ENCODE measurements at regions not wholly inside any gene's neighbourhood (a gene's known extent, or its start where the extent isn't known, plus 50 kb on each side); places are given as distances from the start of the nearest gene placed in this dataset.

GRCh38 chr2:107267086-107267485, 381.1 kb upstream of the ST6GAL2 start:
- Mint-ChIP-seq H3K4me1 (peaks cover 12% of the 10 kb centered on the region), H3K4me3 (no peak overlapping the region), H3K9me3 (peaks cover 3% of the 10 kb centered on the region), H3K36me3 (ENCODE audit: low read depth) (no peaks in the 10 kb centered on the region), H3K27me3 (ENCODE audit: low read depth, poor library complexity) (peaks cover 4% of the 10 kb centered on the region), H3K27ac (no peak overlapping the region)
- DNase-seq: no peak
- TF ChIP-seq CTCF (IDR thresholded peaks at IDR 0.05): no peak

- Mint-ChIP-seq H3K4me1 (no peaks in the 10 kb centered on the region), H3K36me3 (ENCODE audit: low read depth) (no peaks in the 10 kb centered on the region), H3K9me3 (no peaks in the 10 kb centered on the region), H3K27me3 (ENCODE audit: low read depth, poor library complexity) (no peaks in the 10 kb centered on the region), H3K4me3 (no peak overlapping the region), H3K27ac (no peak overlapping the region)
- DNase-seq: no peak
- no peak for TF ChIP-seq CTCF (IDR thresholded peaks at IDR 0.05)
Observed at GRCh38 chr2:107276034-107276433, 390.1 kb upstream of the ST6GAL2 start.

- H3K4me1 Mint-ChIP-seq: peaks cover 5% of the 10 kb centered on the region
- H3K4me3 Mint-ChIP-seq: no peak overlapping the region
- no peak for TF ChIP-seq CTCF (IDR thresholded peaks at IDR 0.05)
- H3K27me3 Mint-ChIP-seq (ENCODE audit: low read depth, poor library complexity): no peaks in the 10 kb centered on the region
- DNase-seq: no peak
- H3K36me3 Mint-ChIP-seq (ENCODE audit: low read depth): no peaks in the 10 kb centered on the region
- no peak overlapping the region for H3K27ac Mint-ChIP-seq
- H3K9me3 Mint-ChIP-seq: no peaks in the 10 kb centered on the region
Observed at GRCh38 chr2:107278672-107279071, 392.7 kb upstream of the ST6GAL2 start.

- peaks cover 5% of the 10 kb centered on the region for H3K4me1 Mint-ChIP-seq
- no peak overlapping the region for H3K4me3 Mint-ChIP-seq
- H3K36me3 Mint-ChIP-seq (ENCODE audit: low read depth): no peaks in the 10 kb centered on the region
- no peaks in the 10 kb centered on the region for H3K9me3 Mint-ChIP-seq
- H3K27ac Mint-ChIP-seq: no peak overlapping the region
- TF ChIP-seq CTCF (IDR thresholded peaks at IDR 0.05): no peak
- DNase-seq: no peak
- no peaks in the 10 kb centered on the region for H3K27me3 Mint-ChIP-seq (ENCODE audit: low read depth, poor library complexity)
Observed at GRCh38 chr2:107281637-107282036, 395.7 kb upstream of the ST6GAL2 start.

- Mint-ChIP-seq H3K36me3 (ENCODE audit: low read depth) (no peaks in the 10 kb centered on the region), H3K27ac (no peak overlapping the region), H3K4me3 (no peak overlapping the region), H3K27me3 (ENCODE audit: low read depth, poor library complexity) (no peaks in the 10 kb centered on the region), H3K9me3 (no peaks in the 10 kb centered on the region), H3K4me1 (peaks cover 5% of the 10 kb centered on the region)
- no peak for TF ChIP-seq CTCF (IDR thresholded peaks at IDR 0.05)
- DNase-seq: no peak
Observed at GRCh38 chr2:107282135-107282534, 396.2 kb upstream of the ST6GAL2 start.

GRCh38 chr2:107285621-107286299, 399.8 kb upstream of the ST6GAL2 start:
- no peaks in the 10 kb centered on the region for H3K36me3 Mint-ChIP-seq (ENCODE audit: low read depth)
- no peak for TF ChIP-seq CTCF (IDR thresholded peaks at IDR 0.05)
- DNase-seq: no peak
- no peak overlapping the region for H3K4me3 Mint-ChIP-seq
- no peaks in the 10 kb centered on the region for H3K9me3 Mint-ChIP-seq
- peaks cover 16% of the 10 kb centered on the region for H3K4me1 Mint-ChIP-seq
- H3K27me3 Mint-ChIP-seq (ENCODE audit: low read depth, poor library complexity): no peaks in the 10 kb centered on the region
- no peak overlapping the region for H3K27ac Mint-ChIP-seq

All from nephron progenitor cell (in vitro differentiated cells).